Common myeloid progenitor, CD34-positive (primary cell): ENCODE measurements at regions not wholly inside any gene's neighbourhood (a gene's known extent, or its start where the extent isn't known, plus 50 kb on each side); places are given as distances from the start of the nearest gene placed in this dataset.
"Not testable (repeated sequence)": the region's sequence is repeated elsewhere in the genome, so short reads cannot be mapped to it uniquely, and the experiment has no call there.

Source experiments
- CTCF ChIA-PET: fragments of 350-600 bp; sonication (Branson Sonifier 250); formaldehyde crosslinking; loops from one replicate; lab custom pipeline; 2021; ENCODE audit warnings: antibody characterized with exemption; lab: Charles Lee
- POLR2A ChIA-PET: fragments of 350-600 bp; sonication (Branson Sonifier 250); formaldehyde crosslinking; loops from one replicate; lab custom pipeline; 2021; ENCODE audit warnings: antibody characterized with exemption; lab: Charles Lee
- DNase-seq, 3 donors: peaks; one replicate each; pipeline versions ENCODE4 v3.0.0 to v3.0.0-alpha.2; 2013
- H3K27ac ChIP-seq, 2 experiments: 1 replicate in 1 of 2; 2 replicates in 1 of 2; pipeline ENCODE4 v1.7.0; 2013; ENCODE audit warnings: inconsistent platforms in 2 of 2, low read length in 2 of 2, mild to moderate bottlenecking in 2 of 2, low read depth in 1 of 2, moderate library complexity in 1 of 2; ENCODE audit not compliant: severe bottlenecking in 2 of 2, insufficient read depth in 1 of 2, poor library complexity in 1 of 2
- H3K27me3 ChIP-seq, 5 experiments: replicated peaks in 2 of 5; 1 replicate in 3 of 5; 2 replicates in 2 of 5; pipeline versions ENCODE4 v1.6.1 to v1.7.0; 2013; ENCODE audit warnings: low read length in 4 of 5, mild to moderate bottlenecking in 2 of 5, moderate library complexity in 2 of 5, inconsistent platforms in 1 of 5; ENCODE audit not compliant: insufficient read depth in 5 of 5, control insufficient read depth in 4 of 5
- H3K36me3 ChIP-seq, 4 experiments: 1 replicate in 2 of 4; 2 replicates in 2 of 4; pipeline versions ENCODE4 v1.6.1 to v1.7.0; 2013; ENCODE audit warnings: low read length in 3 of 4, control low read depth in 1 of 4, mild to moderate bottlenecking in 1 of 4; ENCODE audit not compliant: control insufficient read depth in 4 of 4, insufficient read depth in 4 of 4
- H3K4me1 ChIP-seq, 4 experiments: 1 replicate in 3 of 4; 2 replicates in 1 of 4; pipeline versions ENCODE4 v1.6.1 to v1.7.1; 2013; ENCODE audit warnings: low read length in 3 of 4, mild to moderate bottlenecking in 3 of 4, control low read depth in 1 of 4, inconsistent platforms in 1 of 4, moderate library complexity in 1 of 4; ENCODE audit not compliant: control insufficient read depth in 4 of 4, insufficient read depth in 4 of 4; ENCODE audit errors: control extremely low read depth in 1 of 4
- H3K4me3 ChIP-seq, 7 experiments: 1 replicate in 4 of 7; 2 replicates in 3 of 7; pipeline versions ENCODE4 v1.5.1 to v1.7.0; 2013; ENCODE audit warnings: mild to moderate bottlenecking in 7 of 7, low read length in 6 of 7, moderate library complexity in 6 of 7, inconsistent platforms in 2 of 7, low read depth in 2 of 7, control low read depth in 1 of 7; ENCODE audit not compliant: insufficient read depth in 4 of 7, control insufficient read depth in 1 of 7; ENCODE audit errors: extremely low read depth in 1 of 7
- H3K9me3 ChIP-seq, 5 experiments: 1 replicate in 4 of 5; 2 replicates in 1 of 5; pipeline versions ENCODE4 v1.6.1 to v1.7.1; 2013; ENCODE audit warnings: low read length in 4 of 5, mild to moderate bottlenecking in 2 of 5, inconsistent platforms in 1 of 5, low read depth in 1 of 5, moderate library complexity in 1 of 5; ENCODE audit not compliant: control insufficient read depth in 4 of 5, insufficient read depth in 2 of 5; ENCODE audit errors: control extremely low read depth in 1 of 5
- WGBS: methylation state at CpG from one replicate; pipeline ENCODE4 v1.1.5; 2013; ENCODE audit not compliant: insufficient coverage; 5-methylcytosine and 5-hydroxymethylcytosine counted together

- H3K4me3 ChIP-seq: no peak overlapping the region
- CTCF ChIA-PET: interaction anchor here (0.6 to 0.9 kb wide), 2 partner anchors 17 to 503 kb away, joined by 3 read pairs; no protein-coding TSS in a partner anchor
- DNase-seq: no peak
- WGBS: no CpG with 5 or more reads among the region's 1 CpG
- no peaks in the 10 kb centered on the region for H3K27me3 ChIP-seq
- peaks cover 0 to 3% (median under 1%) of the 10 kb centered on the region in 4 experiments for H3K4me1 ChIP-seq
- POLR2A ChIA-PET: no interaction called here
- no peak overlapping the region for H3K27ac ChIP-seq
- H3K9me3 ChIP-seq: peaks cover 0 to 3% (median 0%) of the 10 kb centered on the region in 5 experiments
- H3K36me3 ChIP-seq: no peaks in the 10 kb centered on the region
These were observed 152.0 kb downstream of the NUFIP1 start for GRCh38 chr13:44837250-44837649.

GRCh38 chr13:44834404-44834803 lies 154.9 kb downstream of the NUFIP1 start:
- POLR2A ChIA-PET: no interaction called here
- no peak overlapping the region for H3K4me3 ChIP-seq
- CTCF ChIA-PET: no interaction called here
- no peaks in the 10 kb centered on the region for H3K36me3 ChIP-seq
- 100% methylated on average over 3 of the region's 4 CpGs for WGBS
- no peak for DNase-seq
- peaks cover 0 to 3% (median 0%) of the 10 kb centered on the region in 5 experiments for H3K9me3 ChIP-seq
- H3K27me3 ChIP-seq: no peaks in the 10 kb centered on the region
- no peak overlapping the region for H3K27ac ChIP-seq
- no peaks in the 10 kb centered on the region for H3K4me1 ChIP-seq

GRCh38 chr13:44833626-44834025 lies 155.6 kb downstream of the NUFIP1 start:
- H3K36me3 ChIP-seq: no peaks in the 10 kb centered on the region
- ChIA-PET CTCF (interaction anchor here (0.6 kb wide), 3 partner anchors 25 to 1125 kb away, joined by 3 to 5 read pairs (median 3); no protein-coding TSS in a partner anchor), POLR2A (no interaction called here)
- H3K9me3 ChIP-seq: peaks cover 0 to 7% (median 0%) of the 10 kb centered on the region in 5 experiments
- no peaks in the 10 kb centered on the region for H3K27me3 ChIP-seq
- no peak for DNase-seq
- no peak overlapping the region for H3K27ac ChIP-seq
- H3K4me1 ChIP-seq: no peaks in the 10 kb centered on the region
- no peak overlapping the region for H3K4me3 ChIP-seq
- WGBS: 97% methylated on average over 7 of the region's 7 CpGs

GRCh38 chr13:44833139-44833538 lies 156.1 kb downstream of the NUFIP1 start:
- H3K27ac ChIP-seq: no peak overlapping the region
- ChIA-PET CTCF (interaction anchor here (0.6 to 0.9 kb wide), 3 partner anchors 27 to 1125 kb away, joined by 3 to 5 read pairs (median 3); no protein-coding TSS in a partner anchor), POLR2A (no interaction called here)
- H3K4me1 ChIP-seq: no peaks in the 10 kb centered on the region
- WGBS: 90% methylated on average over 2 of the region's 4 CpGs
- H3K9me3 ChIP-seq: peaks cover 0 to 8% (median 1%) of the 10 kb centered on the region in 5 experiments
- no peaks in the 10 kb centered on the region for H3K36me3 ChIP-seq
- no peaks in the 10 kb centered on the region for H3K27me3 ChIP-seq
- no peak overlapping the region for H3K4me3 ChIP-seq
- DNase-seq: no peak

- Histone ChIP-seq H3K9me3 (peaks cover 0 to 8% (median 1%) of the 10 kb centered on the region in 5 experiments), H3K4me3 (no peak overlapping the region), H3K27me3 (no peaks in the 10 kb centered on the region), H3K4me1 (no peaks in the 10 kb centered on the region), H3K36me3 (no peaks in the 10 kb centered on the region), H3K27ac (no peak overlapping the region)
- WGBS: 100% methylated on average over 9 of the region's 11 CpGs
- ChIA-PET CTCF (interaction anchor here (2.0 kb wide), 1 partner anchor 9 kb away, joined by 6 read pairs; no protein-coding TSS in a partner anchor), POLR2A (interaction anchor here (0.7 kb wide), 1 partner anchor 16 kb away, joined by 4 read pairs; no protein-coding TSS in a partner anchor)
- DNase-seq: no peak
These were observed 162.5 kb downstream of the NUFIP1 start for GRCh38 chr13:44826591-44827350.

- CTCF ChIA-PET: interaction anchor here (1.2 kb wide), 1 partner anchor 10 kb away, joined by 3 read pairs; no protein-coding TSS in a partner anchor
- Histone ChIP-seq H3K36me3 (no peaks in the 10 kb centered on the region), H3K27ac (no peak overlapping the region), H3K27me3 (no peaks in the 10 kb centered on the region), H3K9me3 (peaks cover 0 to 8% (median 1%) of the 10 kb centered on the region in 5 experiments), H3K4me3 (no peak overlapping the region), H3K4me1 (no peaks in the 10 kb centered on the region)
- WGBS: 96% methylated on average over 5 of the region's 5 CpGs
- no peak for DNase-seq
- POLR2A ChIA-PET: no interaction called here
These were observed 163.3 kb downstream of the NUFIP1 start for GRCh38 chr13:44825953-44826352.

- CTCF ChIA-PET, POLR2A ChIA-PET, H3K27me3 ChIP-seq, H3K4me1 ChIP-seq, H3K4me3 ChIP-seq, H3K36me3 ChIP-seq, H3K27ac ChIP-seq, H3K9me3 ChIP-seq, DNase-seq: not testable (repeated sequence)
- 100% methylated on average over 3 of the region's 7 CpGs for WGBS
These were observed 165.7 kb downstream of the NUFIP1 start for GRCh38 chr13:44823555-44823954.
